SK-N-SH (cell line): ENCODE measurements at regions not wholly inside any gene's neighbourhood (a gene's known extent, or its start where the extent isn't known, plus 50 kb on each side); places are given as distances from the start of the nearest gene placed in this dataset.

Experiments used
- CTCF ChIA-PET: fragments of 300-600, 350-600 bp; formaldehyde crosslinking; extraction: SDS; loops from one replicate; lab custom pipeline; 2021; lab: Yijun Ruan, JAX
- POLR2A ChIA-PET: fragments of 350-600 bp; sonication (Branson Sonifier 250); formaldehyde crosslinking; extraction: SDS; loops from one replicate; lab custom pipeline; 2020; ENCODE audit warnings: antibody characterized with exemption, inconsistent platforms; lab: Yijun Ruan, JAX
- DNase-seq: peaks from one replicate; pipeline ENCODE4 v3.0.0; 2012
- H2AFZ ChIP-seq: fragments of 200-600 bp; sonication (generic); 2 replicates; pipeline ENCODE4 v1.8.1; 2016; ENCODE audit warnings: antibody characterized with exemption, mild to moderate bottlenecking, low read depth
- H3F3A ChIP-seq: fragments of 200-600 bp; sonication (generic); replicated peaks from 2 replicates; pipeline ENCODE3; 2016; ENCODE audit warnings: antibody characterized with exemption, mild to moderate bottlenecking; ENCODE audit not compliant: insufficient read depth
- H3K27ac ChIP-seq, 2 experiments: fragments of 200-500 bp in 1 of 2; fragments of 200-600 bp in 1 of 2; sonication (Bioruptor generic) in 1 of 2; sonication (generic), shearing (Covaris generic) in 1 of 2; 2 replicates each; pipeline versions ENCODE4 v1.5.1 to v1.6.1; 2014 to 2016; ENCODE audit warnings: low read depth in 2 of 2, inconsistent platforms in 1 of 2, low read length in 1 of 2, mild to moderate bottlenecking in 1 of 2, mixed read lengths in 1 of 2
- H3K27me3 ChIP-seq: fragments of 200-600 bp; sonication (generic), shearing (Covaris generic); 2 replicates; pipeline ENCODE4 v1.6.1; 2016; ENCODE audit warnings: mixed run types; ENCODE audit not compliant: insufficient read depth
- H3K36me3 ChIP-seq, 2 experiments: fragments of 200-500 bp in 1 of 2; fragments of 200-600 bp in 1 of 2; sonication (Bioruptor generic) in 1 of 2; sonication (generic) in 1 of 2; replicated peaks in 1 of 2; 2 replicates each; pipeline versions ENCODE3 to v1.5.1; 2014 to 2016; ENCODE audit warnings: low read length in 1 of 2, mild to moderate bottlenecking in 1 of 2; ENCODE audit not compliant: insufficient read depth in 2 of 2, control insufficient read depth in 1 of 2
- H3K4me1 ChIP-seq, 2 experiments: fragments of 200-500 bp in 1 of 2; fragments of 200-600 bp in 1 of 2; sonication (Bioruptor generic) in 1 of 2; sonication (generic), shearing (Covaris generic) in 1 of 2; 2 replicates each; pipeline versions ENCODE4 v1.5.1 to v1.6.1; 2014 to 2016; ENCODE audit warnings: low read depth in 1 of 2, low read length in 1 of 2, mixed run types in 1 of 2; ENCODE audit not compliant: insufficient read depth in 2 of 2, control insufficient read depth in 1 of 2
- H3K4me2 ChIP-seq: fragments of 200-600 bp; sonication (generic), shearing (Covaris generic); 2 replicates; pipeline ENCODE4 v1.6.1; 2017; ENCODE audit warnings: mixed run types
- H3K4me3 ChIP-seq, 2 experiments: fragments of 200-500 bp in 1 of 2; fragments of 200-600 bp in 1 of 2; sonication (Bioruptor generic) in 1 of 2; sonication (generic), shearing (Covaris generic) in 1 of 2; 2 replicates each; pipeline versions ENCODE4 v1.5.1 to v1.8.1; 2014 to 2016; ENCODE audit warnings: low read depth in 2 of 2, inconsistent platforms in 1 of 2, low read length in 1 of 2, mild to moderate bottlenecking in 1 of 2, mixed read lengths in 1 of 2, moderate library complexity in 1 of 2
- H3K79me2 ChIP-seq: fragments of 200-600 bp; sonication (generic); 2 replicates; pipeline ENCODE4 v1.8.1; 2017; ENCODE audit warnings: mild to moderate bottlenecking; ENCODE audit not compliant: insufficient read depth
- H3K9ac ChIP-seq: fragments of 200-600 bp; sonication (generic); 2 replicates; pipeline ENCODE4 v1.6.1; 2017; ENCODE audit warnings: mixed run types
- H3K9me2 ChIP-seq: fragments of 200-600 bp; sonication (generic); 2 replicates; pipeline ENCODE4 v1.6.1; 2017; ENCODE audit warnings: mixed run types
- H3K9me3 ChIP-seq: fragments of 200-600 bp; sonication (generic); 2 replicates; pipeline ENCODE4 v1.6.1; 2017; ENCODE audit warnings: mixed run types, mild to moderate bottlenecking, moderate library complexity
- H4K20me1 ChIP-seq: fragments of 200-600 bp; sonication (generic); 2 replicates; pipeline ENCODE4 v1.6.1; 2017; ENCODE audit warnings: mild to moderate bottlenecking, mixed run types; ENCODE audit not compliant: insufficient read depth
- CHD2 ChIP-seq: fragments of 150-350 bp; IDR thresholded peaks from 2 replicates; pipeline ENCODE4 v1.6.1; 2018; ENCODE audit warnings: low read length; ENCODE audit not compliant: partially characterized antibody
- CTCF ChIP-seq: fragments of 200-600 bp; sonication (generic); IDR thresholded peaks from 2 replicates; pipeline ENCODE4 v1.6.1; 2017; ENCODE audit warnings: antibody characterized with exemption, mild to moderate bottlenecking, moderate library complexity
- ELF1 ChIP-seq: IDR thresholded peaks from 2 replicates; pipeline ENCODE4 v1.4.0; 2012
- EP300 ChIP-seq, 2 experiments: IDR thresholded peaks; 2 replicates each; pipeline versions ENCODE4 v1.4.0 to v1.6.1; 2012; ENCODE audit warnings: borderline replicate concordance in 1 of 2, low read depth in 1 of 2, low read length in 1 of 2
- IRF3 ChIP-seq: fragments of 150-350 bp; IDR thresholded peaks from 2 replicates; pipeline ENCODE4 v1.6.1; 2016; ENCODE audit warnings: mild to moderate bottlenecking, low read depth, low read length
- NFIC ChIP-seq: IDR thresholded peaks from 2 replicates; pipeline ENCODE4 v1.4.0; 2012; ENCODE audit warnings: borderline replicate concordance
- NRF1 ChIP-seq: IDR thresholded peaks from 2 replicates; pipeline ENCODE4 v1.6.1; 2012; ENCODE audit warnings: low read depth, mild to moderate bottlenecking, low read length
- PBX3 ChIP-seq: IDR thresholded peaks from 2 replicates; pipeline ENCODE4; 2012
- RCOR1 ChIP-seq: fragments of 150-350 bp; IDR thresholded peaks from 2 replicates; pipeline ENCODE4 v1.6.1; 2017; ENCODE audit warnings: antibody characterized with exemption, low read length
- REST ChIP-seq: IDR thresholded peaks from 2 replicates; pipeline ENCODE4 v1.6.1; 2012; ENCODE audit warnings: mild to moderate bottlenecking, low read depth, low read length, moderate library complexity
- RFX5 ChIP-seq: IDR thresholded peaks from 2 replicates; pipeline ENCODE4 v1.6.1; 2012; ENCODE audit warnings: mild to moderate bottlenecking, improper control_type of control experiment, low read length
- SIN3A ChIP-seq: IDR thresholded peaks from 2 replicates; pipeline ENCODE4 v1.6.1; 2012; ENCODE audit warnings: low read depth, mild to moderate bottlenecking, low read length, moderate library complexity, borderline replicate concordance
- ZBTB33 ChIP-seq: IDR thresholded peaks from 2 replicates; pipeline ENCODE4 v1.4.0; 2012; ENCODE audit warnings: low read depth, borderline replicate concordance
- WGBS: methylation state at CpG from one replicate; pipeline ENCODE4 v1.1.6; 2017; ENCODE audit warnings: low lambda C conversion rate; 5-methylcytosine and 5-hydroxymethylcytosine counted together

GRCh38 chr2:175621821-175622220 is 380.2 kb downstream of the LNPK start:
- no peak overlapping the region for H3K9ac ChIP-seq
- H2AFZ ChIP-seq: no peak overlapping the region
- no peaks in the 10 kb centered on the region for H3K36me3 ChIP-seq
- ChIA-PET CTCF (interaction anchor here (1.0 to 1.7 kb wide), 3 partner anchors 19 to 208 kb away, joined by 3 to 4 read pairs (median 3); no protein-coding TSS in a partner anchor), POLR2A (no interaction called here)
- WGBS: 36% methylated on average over 2 of the region's 2 CpGs
- H4K20me1 ChIP-seq: no peaks in the 10 kb centered on the region
- TF ChIP-seq SIN3A (no peak), NFIC (no peak), ZBTB33 (no peak), EP300 (IDR thresholded peaks at IDR 0.05; ENCODE audit: borderline replicate concordance in 1 of 2, low read depth in 1 of 2, low read length in 1 of 2) (no peak), ELF1 (no peak), CTCF (no peak), NRF1 (no peak), IRF3 (no peak), RFX5 (no peak), CHD2 (no peak), PBX3 (no peak), RCOR1 (no peak)
- no peak overlapping the region for H3K27ac ChIP-seq
- no peaks in the 10 kb centered on the region for H3K27me3 ChIP-seq
- no peaks in the 10 kb centered on the region for H3K4me1 ChIP-seq
- DNase-seq: no peak
- no peaks in the 10 kb centered on the region for H3K79me2 ChIP-seq
- H3F3A ChIP-seq: no peaks in the 10 kb centered on the region
- no peaks in the 10 kb centered on the region for H3K9me2 ChIP-seq
- no peaks in the 10 kb centered on the region for H3K9me3 ChIP-seq
- H3K4me3 ChIP-seq: no peak overlapping the region
- no peak overlapping the region for H3K4me2 ChIP-seq

- CTCF ChIA-PET: interaction anchor here (1.2 to 2.4 kb wide), 5 partner anchors 13 to 270 kb away, joined by 3 to 6 read pairs (median 4); no protein-coding TSS in a partner anchor
- POLR2A ChIA-PET: no interaction called here
- H2AFZ ChIP-seq: no peak overlapping the region
- no peaks in the 10 kb centered on the region for H3K4me1 ChIP-seq
- H3F3A ChIP-seq: no peaks in the 10 kb centered on the region
- H3K4me2 ChIP-seq: no peak overlapping the region
- no peak overlapping the region for H3K27ac ChIP-seq
- no peak for TF ChIP-seq REST
- 26% methylated on average over 2 of the region's 2 CpGs for WGBS
- no peak overlapping the region for H3K9ac ChIP-seq
- no peaks in the 10 kb centered on the region for H3K9me3 ChIP-seq
- DNase-seq: no peak
- H3K9me2 ChIP-seq: no peaks in the 10 kb centered on the region
- H3K27me3 ChIP-seq: no peaks in the 10 kb centered on the region
- no peak overlapping the region for H3K4me3 ChIP-seq
- no peaks in the 10 kb centered on the region for H4K20me1 ChIP-seq
- no peaks in the 10 kb centered on the region for H3K79me2 ChIP-seq
- H3K36me3 ChIP-seq: no peaks in the 10 kb centered on the region
Measured at GRCh38 chr2:175620106-175620505, 382.0 kb downstream of the LNPK start.
